A549 (cell line): ENCODE measurements at regions not wholly inside any gene's neighbourhood (a gene's known extent, or its start where the extent isn't known, plus 50 kb on each side); places are given as distances from the start of the nearest gene placed in this dataset.

Experiments used
- ATAC-seq, 2 experiments: fragments of 200-7000 bp in 1 of 2; fragments of >200 bp in 1 of 2; cut with Nextera tagmentation in 1 of 2; cut with Tn5 transposase in 1 of 2; 3 replicates each; pipeline versions ENCODE4 v1.8.0 to v1.9.1; 2018 to 2020; ENCODE audit warnings: mild to moderate bottlenecking in 1 of 2, moderate library complexity in 1 of 2
- CTCF ChIA-PET: fragments of 300-600 bp; sonication (Branson Sonifier 250); formaldehyde crosslinking; extraction: SDS; loops from one replicate; lab custom pipeline; 2021; ENCODE audit warnings: antibody characterized with exemption, inconsistent platforms; lab: Yijun Ruan, JAX
- POLR2A ChIA-PET: fragments of 350-600 bp; formaldehyde crosslinking; extraction: SDS; loops from one replicate; lab custom pipeline; 2021; ENCODE audit warnings: antibody characterized with exemption, inconsistent platforms; lab: Yijun Ruan, JAX
- DNase-seq, 2 experiments: peaks; one replicate each; pipeline versions ENCODE4 v3.0.0 to v3.0.0-alpha.2; 2011 to 2016; ENCODE audit warnings: low read depth in 1 of 2, low spot score in 1 of 2
- FAIRE-seq: peaks from 2 replicates; lab custom pipeline; 2011; peaks lifted over from hg19 to GRCh38; lab: Jason Lieb, UNC
- H3K27ac ChIP-seq, 2 experiments: fragments of >200 bp; sonication (Bioruptor Twin); formaldehyde crosslinking; 3 replicates each; pipeline ENCODE4 v1.5.1; 2016 to 2017
- H3K4me1 ChIP-seq: fragments of >200 bp; sonication (Bioruptor Twin); formaldehyde crosslinking; 3 replicates; pipeline ENCODE4 v1.6.1; 2016
- H3K4me2 ChIP-seq: fragments of >200 bp; sonication (Bioruptor Twin); formaldehyde crosslinking; 3 replicates; pipeline ENCODE4 v1.6.1; 2016
- H3K4me3 ChIP-seq: fragments of >200 bp; sonication (Bioruptor Twin); formaldehyde crosslinking; 3 replicates; pipeline ENCODE4 v1.5.1; 2016
- H3K9me3 ChIP-seq: fragments of >200 bp; sonication (Bioruptor Twin); formaldehyde crosslinking; 3 replicates; pipeline ENCODE4 v1.6.1; 2016
- ATOH8 ChIP-seq: fragments of 250-450 bp; sonication (Bioruptor Pico); IDR thresholded peaks from 2 replicates; pipeline ENCODE4 v1.5.0; 2020; ENCODE audit warnings: low read depth, mild to moderate bottlenecking, moderate library complexity
- BCL3 ChIP-seq: fragments of >200 bp; sonication (Bioruptor Twin); formaldehyde crosslinking; IDR thresholded peaks from 3 replicates; pipeline ENCODE4 v1.6.1; 2016
- CBX2 ChIP-seq: fragments of 200-600 bp; sonication (generic); IDR thresholded peaks from 2 replicates; pipeline ENCODE4 v1.6.1; 2016; ENCODE audit warnings: low read depth, mild to moderate bottlenecking, borderline replicate concordance
- CBX8 ChIP-seq: fragments of 200-600 bp; sonication (generic); IDR thresholded peaks from 2 replicates; pipeline ENCODE4 v1.6.1; 2016
- CHD4 ChIP-seq: fragments of 200-600 bp; sonication (generic); IDR thresholded peaks from 2 replicates; pipeline ENCODE4 v1.6.1; 2016; ENCODE audit warnings: antibody characterized with exemption, mild to moderate bottlenecking, borderline replicate concordance
- EHF ChIP-seq: fragments of 250-450 bp; sonication (Bioruptor Pico); IDR thresholded peaks from 2 replicates; pipeline ENCODE4 v1.5.0; 2020; ENCODE audit warnings: mild to moderate bottlenecking
- ESRRA ChIP-seq: fragments of 150-350 bp; IDR thresholded peaks from 2 replicates; pipeline ENCODE4 v1.6.1; 2014; ENCODE audit warnings: mild to moderate bottlenecking, low read length, borderline replicate concordance
- FOSB ChIP-seq: fragments of 250-450 bp; sonication (Bioruptor Pico); IDR thresholded peaks from 2 replicates; pipeline ENCODE4 v1.5.0; 2020; ENCODE audit warnings: mild to moderate bottlenecking, moderate library complexity
- FOSL2 ChIP-seq, 2 experiments: fragments of 450-650 bp in 1 of 2; fragments of >200 bp in 1 of 2; sonication (Bioruptor Twin) in 1 of 2; formaldehyde crosslinking; IDR thresholded peaks; 2 replicates each; pipeline versions ENCODE4 v1.5.0 to v1.6.1; 2016 to 2020; ENCODE audit warnings: mild to moderate bottlenecking in 1 of 2, moderate library complexity in 1 of 2
- GATA3 ChIP-seq: IDR thresholded peaks from 2 replicates; pipeline ENCODE4 v1.6.1; 2012; ENCODE audit warnings: borderline replicate concordance
- HDAC2 ChIP-seq: fragments of 200-600 bp; sonication (generic); IDR thresholded peaks from 2 replicates; pipeline ENCODE4 v1.6.1; 2016
- HEYL ChIP-seq: fragments of 250-450 bp; sonication (Bioruptor Pico); IDR thresholded peaks from 2 replicates; pipeline ENCODE4 v1.8.0; 2021; ENCODE audit warnings: mild to moderate bottlenecking, moderate library complexity
- HOXB13 ChIP-seq: fragments of 250-450 bp; sonication (Bioruptor Pico); IDR thresholded peaks from 2 replicates; pipeline ENCODE4 v1.5.0; 2020; ENCODE audit warnings: low read depth, mild to moderate bottlenecking, moderate library complexity
- JUNB ChIP-seq: fragments of >200 bp; sonication (Bioruptor Twin); formaldehyde crosslinking; IDR thresholded peaks from 2 replicates; pipeline ENCODE4 v1.6.1; 2016
- NFE2L2 ChIP-seq: fragments of 150-350 bp; conservative IDR thresholded peaks from 2 replicates; pipeline ENCODE4 v1.6.1; 2014; ENCODE audit warnings: low read length
- NPAS2 ChIP-seq: fragments of 250-450 bp; sonication (Bioruptor Pico); IDR thresholded peaks from 2 replicates; pipeline ENCODE4 v1.8.0; 2022; ENCODE audit warnings: mild to moderate bottlenecking, moderate library complexity, borderline replicate concordance
- NR3C1 ChIP-seq: fragments of >200 bp; sonication (Bioruptor Twin); formaldehyde crosslinking; IDR thresholded peaks from 3 replicates; pipeline ENCODE4 v1.6.1; 2017
- PHF8 ChIP-seq: fragments of 200-600 bp; sonication (generic); IDR thresholded peaks from 2 replicates; pipeline ENCODE4 v1.6.1; 2016; ENCODE audit warnings: low read depth, mild to moderate bottlenecking, antibody characterized with exemption, moderate library complexity, borderline replicate concordance
- POLR2A ChIP-seq: IDR thresholded peaks from 2 replicates; pipeline ENCODE4 v1.6.1; 2012; ENCODE audit warnings: mild to moderate bottlenecking, low read length
- RAD21 ChIP-seq, 2 experiments: fragments of >200 bp in 1 of 2; sonication (Bioruptor Twin) in 1 of 2; formaldehyde crosslinking in 1 of 2; IDR thresholded peaks in 1 of 2; conservative IDR thresholded peaks in 1 of 2; 2 replicates in 1 of 2; 3 replicates in 1 of 2; pipeline ENCODE4 v1.6.1; 2012 to 2018; ENCODE audit warnings: inconsistent platforms in 1 of 2
- SMC3 ChIP-seq: fragments of >200 bp; sonication (Bioruptor Twin); formaldehyde crosslinking; IDR thresholded peaks from 3 replicates; pipeline ENCODE4 v1.6.1; 2018; ENCODE audit warnings: inconsistent platforms
- TFCP2L1 ChIP-seq: fragments of 250-450 bp; sonication (Bioruptor Pico); IDR thresholded peaks from 2 replicates; pipeline ENCODE4 v1.5.0; 2021; ENCODE audit warnings: mild to moderate bottlenecking
- USF2 ChIP-seq: fragments of 450-650 bp; IDR thresholded peaks from 2 replicates; pipeline ENCODE4 v1.6.1; 2014; ENCODE audit warnings: antibody characterized with exemption
- WGBS: methylation state at CpG from one replicate; pipeline ENCODE4 v1.1.6; 2017; ENCODE audit errors: missing lambda C conversion rate; 5-methylcytosine and 5-hydroxymethylcytosine counted together
- TF ChIP-seq, protein P1 (sequence below): IDR thresholded peaks from 2 replicates; pipeline ENCODE4 v1.6.1; 2012
- TF ChIP-seq, protein P2 (sequence below): IDR thresholded peaks from 2 replicates; pipeline ENCODE4 v1.6.1; 2012; ENCODE audit warnings: low read depth, borderline replicate concordance

DNA sequence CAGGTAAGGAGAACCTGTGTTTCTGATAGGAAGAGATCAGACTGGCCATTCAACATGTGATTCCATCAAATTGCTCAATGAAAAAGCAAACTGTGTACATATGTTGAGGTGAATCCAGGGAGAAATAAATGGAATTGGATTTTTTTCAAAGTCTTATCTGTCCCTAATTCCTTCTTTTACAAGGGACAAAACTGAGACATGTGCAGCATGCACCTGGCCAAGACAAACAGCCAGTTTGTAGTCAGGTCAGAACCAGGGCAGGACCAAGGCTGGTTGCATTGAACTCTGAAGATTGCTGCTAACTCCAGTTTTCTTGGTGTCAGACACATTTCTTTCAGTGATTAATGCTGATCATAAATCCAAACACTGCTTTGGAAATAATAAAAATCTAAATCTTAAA, 69.6 kb upstream of the CCDC190 start (continued):
- no peak for TF ChIP-seq USF2
- no peak for TF ChIP-seq HDAC2

DNA sequence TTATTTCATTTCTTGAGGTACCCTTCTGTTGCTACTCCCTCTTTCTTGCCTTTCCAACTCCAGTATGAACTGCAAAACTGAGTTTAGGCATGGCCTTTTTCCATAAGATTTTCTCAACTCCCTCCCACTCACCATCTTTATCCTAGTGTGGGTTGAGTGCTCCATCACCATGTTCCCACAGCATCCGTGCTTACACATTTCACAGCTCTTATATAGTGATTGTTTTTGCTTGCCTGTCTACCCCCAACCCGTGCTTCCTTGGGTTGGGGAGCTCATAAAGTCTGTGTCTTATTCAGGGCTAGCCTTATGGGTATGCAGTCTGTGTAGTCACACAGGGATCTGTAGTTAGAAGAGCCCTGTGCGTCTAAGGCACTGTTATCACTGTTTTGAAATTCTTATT, 68.2 kb upstream of the CCDC190 start:
- 0% methylated on average over 3 of the region's 3 CpGs for WGBS
- TF ChIP-seq CBX2, result no peak
- TF ChIP-seq CHD4, result no peak
- TF ChIP-seq, protein P1, sequence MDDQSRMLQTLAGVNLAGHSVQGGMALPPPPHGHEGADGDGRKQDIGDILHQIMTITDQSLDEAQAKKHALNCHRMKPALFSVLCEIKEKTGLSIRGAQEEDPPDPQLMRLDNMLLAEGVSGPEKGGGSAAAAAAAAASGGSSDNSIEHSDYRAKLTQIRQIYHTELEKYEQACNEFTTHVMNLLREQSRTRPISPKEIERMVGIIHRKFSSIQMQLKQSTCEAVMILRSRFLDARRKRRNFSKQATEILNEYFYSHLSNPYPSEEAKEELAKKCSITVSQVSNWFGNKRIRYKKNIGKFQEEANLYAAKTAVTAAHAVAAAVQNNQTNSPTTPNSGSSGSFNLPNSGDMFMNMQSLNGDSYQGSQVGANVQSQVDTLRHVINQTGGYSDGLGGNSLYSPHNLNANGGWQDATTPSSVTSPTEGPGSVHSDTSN, result no peak
- no peak for TF ChIP-seq HOXB13 (CRISPR knock-in tag)
- TF ChIP-seq TFCP2L1 (CRISPR knock-in tag), result no peak
- no peak for TF ChIP-seq HEYL (CRISPR knock-in tag)
- no peak for TF ChIP-seq NFE2L2
- TF ChIP-seq NPAS2, result no peak
- no peak for TF ChIP-seq POLR2A
- no peak for TF ChIP-seq ATOH8
- TF ChIP-seq CBX8, result no peak
- no peak for TF ChIP-seq ESRRA
- no peak for TF ChIP-seq FOSL2 (IDR thresholded peaks at IDR 0.05)
- TF ChIP-seq FOSL2 (CRISPR knock-in tag; IDR thresholded peaks at IDR 0.05), result no peak
- TF ChIP-seq PHF8, result no peak
- no peak for TF ChIP-seq GATA3
- no peak overlapping the region for H3K4me3 ChIP-seq
- ATAC-seq (no peak), DNase-seq (no peak), FAIRE-seq (no peak)
- POLR2A ChIA-PET, result no interaction called here
- H3K27ac ChIP-seq, result no peak overlapping the region
- no peaks in the 10 kb centered on the region for H3K4me1 ChIP-seq
- CTCF ChIA-PET, result no interaction called here
- no peak overlapping the region for H3K4me2 ChIP-seq
- H3K9me3 ChIP-seq, result no peaks in the 10 kb centered on the region

DNA sequence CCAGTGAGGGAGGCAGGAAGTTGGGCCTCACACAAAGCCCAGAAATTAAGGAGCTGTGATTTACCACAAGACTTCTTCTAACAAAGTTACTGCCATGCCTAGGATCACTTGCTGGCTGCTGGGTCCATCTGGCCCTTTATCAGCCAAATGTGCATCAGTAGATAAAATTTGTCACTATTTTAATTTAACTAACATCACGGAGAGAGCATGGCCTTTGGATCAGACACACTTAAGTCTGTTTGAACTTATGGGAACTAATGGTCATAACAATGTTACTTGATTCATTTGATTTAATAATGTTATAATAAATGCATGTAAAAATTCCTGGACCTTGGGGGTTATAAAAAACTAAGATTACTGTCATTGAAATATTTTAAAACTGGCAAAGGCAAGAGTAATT, 67.2 kb upstream of the CCDC190 start:
- no peaks in the 10 kb centered on the region for H3K4me1 ChIP-seq
- no peak for TF ChIP-seq ATOH8
- no peak for TF ChIP-seq PHF8
- TF ChIP-seq RAD21 (conservative IDR thresholded peaks at IDR 0.05 in 1 of 2, IDR thresholded peaks at IDR 0.05 in 1 of 2), result no peak
- no peak for TF ChIP-seq ESRRA
- TF ChIP-seq POLR2A, result no peak
- TF ChIP-seq JUNB, result no peak
- no peak for TF ChIP-seq HEYL (CRISPR knock-in tag)
- no peak for TF ChIP-seq CBX8
- no peak for TF ChIP-seq FOSB (CRISPR knock-in tag)
- TF ChIP-seq CBX2, result no peak
- no peak for TF ChIP-seq EHF
- no peak for TF ChIP-seq SMC3
- no peak for TF ChIP-seq BCL3
- no peak for TF ChIP-seq HDAC2
- no peak for TF ChIP-seq NR3C1
- TF ChIP-seq, protein P2, sequence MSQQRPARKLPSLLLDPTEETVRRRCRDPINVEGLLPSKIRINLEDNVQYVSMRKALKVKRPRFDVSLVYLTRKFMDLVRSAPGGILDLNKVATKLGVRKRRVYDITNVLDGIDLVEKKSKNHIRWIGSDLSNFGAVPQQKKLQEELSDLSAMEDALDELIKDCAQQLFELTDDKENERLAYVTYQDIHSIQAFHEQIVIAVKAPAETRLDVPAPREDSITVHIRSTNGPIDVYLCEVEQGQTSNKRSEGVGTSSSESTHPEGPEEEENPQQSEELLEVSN, result no peak
- no peak for TF ChIP-seq CHD4
- 8% methylated on average over 1 of the region's 1 CpG for WGBS
- H3K9me3 ChIP-seq, result no peaks in the 10 kb centered on the region
- H3K4me2 ChIP-seq, result no peak overlapping the region
- no peak for FAIRE-seq
- ChIA-PET CTCF (interaction anchor here (1.0 kb wide), 1 partner anchor 39 kb away, joined by 3 read pairs; no protein-coding TSS in a partner anchor), POLR2A (no interaction called here)
- DNase-seq, result no peak
- ATAC-seq, result no peak
- H3K27ac ChIP-seq, result no peak overlapping the region
- H3K4me3 ChIP-seq, result no peak overlapping the region
